OCI-LY3 (cell line): ENCODE measurements at regions not wholly inside any gene's neighbourhood (a gene's known extent, or its start where the extent isn't known, plus 50 kb on each side); places are given as distances from the start of the nearest gene placed in this dataset.

ENCODE experiments used
- EZH2phosphoT487 ChIP-seq: fragments of 200-600 bp; shearing (Covaris generic); IDR thresholded peaks from 2 replicates; pipeline ENCODE4 v1.6.1; 2018; ENCODE audit warnings: antibody characterized with exemption, mixed run types, low read depth
- TF ChIP-seq, protein P1 (sequence below): fragments of 200-600, 300-600 bp; sonication (generic); IDR thresholded peaks from 2 replicates; pipeline ENCODE4 v1.5.1; 2014; ENCODE audit warnings: antibody characterized with exemption, low read length, low read depth

- TF ChIP-seq, protein P1, sequence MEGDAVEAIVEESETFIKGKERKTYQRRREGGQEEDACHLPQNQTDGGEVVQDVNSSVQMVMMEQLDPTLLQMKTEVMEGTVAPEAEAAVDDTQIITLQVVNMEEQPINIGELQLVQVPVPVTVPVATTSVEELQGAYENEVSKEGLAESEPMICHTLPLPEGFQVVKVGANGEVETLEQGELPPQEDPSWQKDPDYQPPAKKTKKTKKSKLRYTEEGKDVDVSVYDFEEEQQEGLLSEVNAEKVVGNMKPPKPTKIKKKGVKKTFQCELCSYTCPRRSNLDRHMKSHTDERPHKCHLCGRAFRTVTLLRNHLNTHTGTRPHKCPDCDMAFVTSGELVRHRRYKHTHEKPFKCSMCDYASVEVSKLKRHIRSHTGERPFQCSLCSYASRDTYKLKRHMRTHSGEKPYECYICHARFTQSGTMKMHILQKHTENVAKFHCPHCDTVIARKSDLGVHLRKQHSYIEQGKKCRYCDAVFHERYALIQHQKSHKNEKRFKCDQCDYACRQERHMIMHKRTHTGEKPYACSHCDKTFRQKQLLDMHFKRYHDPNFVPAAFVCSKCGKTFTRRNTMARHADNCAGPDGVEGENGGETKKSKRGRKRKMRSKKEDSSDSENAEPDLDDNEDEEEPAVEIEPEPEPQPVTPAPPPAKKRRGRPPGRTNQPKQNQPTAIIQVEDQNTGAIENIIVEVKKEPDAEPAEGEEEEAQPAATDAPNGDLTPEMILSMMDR = no peak
- TF ChIP-seq EZH2phosphoT487 = no peak
Observed at GRCh38 chr12:115267891-115268290, 583.9 kb upstream of the TBX3 start.
